Muscle of back (tissue), 3 donors: ENCODE measurements at regions not wholly inside any gene's neighbourhood (a gene's known extent, or its start where the extent isn't known, plus 50 kb on each side); places are given as distances from the start of the nearest gene placed in this dataset.
"Not testable (repeated sequence)": the region's sequence is repeated elsewhere in the genome, so short reads cannot be mapped to it uniquely, and the experiment has no call there.

Experiments used
- DNase-seq, 3 donors: peaks; one replicate each; pipeline versions ENCODE4 v3.0.0 to v3.0.0-alpha.2; 2013

GRCh38 chr20:22818636-22819035, 216.5 kb upstream of the SSTR4 start:
- DNase-seq: peak in 1 of 3 donors; percentile 61

GRCh38 chr20:22819112-22819511, 216.0 kb upstream of the SSTR4 start:
- DNase-seq: peak in 1 of 3 donors; percentile 54

GRCh38 chr20:22819784-22820183, 215.3 kb upstream of the SSTR4 start:
- no peak for DNase-seq

- DNase-seq: no peak
Observed at GRCh38 chr20:22821081-22821727, 213.9 kb upstream of the SSTR4 start.

GRCh38 chr20:22821796-22822195, 213.3 kb upstream of the SSTR4 start:
- DNase-seq: no peak

- DNase-seq: peak in 1 of 3 donors; percentile 56
Observed at GRCh38 chr20:22823119-22823518, 212.0 kb upstream of the SSTR4 start.

- DNase-seq: no peak
Observed at GRCh38 chr20:22824077-22824476, 211.0 kb upstream of the SSTR4 start.

- DNase-seq: no peak
Observed at GRCh38 chr20:22825076-22825475, 210.0 kb upstream of the SSTR4 start.

GRCh38 chr20:22825546-22825945, 209.6 kb upstream of the SSTR4 start:
- no peak for DNase-seq

GRCh38 chr20:22826306-22827230, 208.5 kb upstream of the SSTR4 start:
- no peak for DNase-seq

GRCh38 chr20:22827916-22828315, 207.2 kb upstream of the SSTR4 start:
- no peak for DNase-seq

- DNase-seq: peak in 1 of 3 donors; percentile 59
Observed at GRCh38 chr20:22829356-22829755, 205.8 kb upstream of the SSTR4 start.

GRCh38 chr20:22830138-22830537, 205.0 kb upstream of the SSTR4 start:
- no peak for DNase-seq

GRCh38 chr20:22830715-22831114, 204.4 kb upstream of the SSTR4 start:
- DNase-seq: not testable (repeated sequence)

GRCh38 chr20:22833851-22834250, 201.3 kb upstream of the SSTR4 start:
- no peak for DNase-seq

- DNase-seq: no peak
Observed at GRCh38 chr20:22834651-22835256, 200.4 kb upstream of the SSTR4 start.

- peak in 1 of 3 donors; percentile 40 for DNase-seq
Observed at GRCh38 chr20:22836211-22836610, 198.9 kb upstream of the SSTR4 start.

GRCh38 chr20:22836877-22837276, 198.2 kb upstream of the SSTR4 start:
- no peak for DNase-seq

GRCh38 chr20:22838001-22838400, 197.1 kb upstream of the SSTR4 start:
- DNase-seq: no peak

GRCh38 chr20:22841846-22842245, 193.3 kb upstream of the SSTR4 start:
- DNase-seq: no peak

GRCh38 chr20:22842793-22843192, 192.3 kb upstream of the SSTR4 start:
- no peak for DNase-seq

- no peak for DNase-seq
Observed at GRCh38 chr20:22844959-22845358, 190.2 kb upstream of the SSTR4 start.

GRCh38 chr20:22846863-22847262, 188.2 kb upstream of the SSTR4 start:
- no peak for DNase-seq
